SK-N-MC (cell line): ENCODE measurements at regions not wholly inside any gene's neighbourhood (a gene's known extent, or its start where the extent isn't known, plus 50 kb on each side); places are given as distances from the start of the nearest gene placed in this dataset.

Source experiments
- EZH2 ChIP-seq: fragments of 200-600 bp; sonication (generic); IDR thresholded peaks from one replicate; pipeline ENCODE4 v1.6.1; 2017; ENCODE audit warnings: antibody characterized with exemption
- POLR2AphosphoS5 ChIP-seq: IDR thresholded peaks from 2 replicates; pipeline ENCODE4 v1.6.1; 2012; ENCODE audit warnings: mild to moderate bottlenecking, low read depth, low read length, borderline replicate concordance

- no peak for TF ChIP-seq POLR2AphosphoS5
- no peak for TF ChIP-seq EZH2
Observed at GRCh38 chr7:115293628-115294240, 371.8 kb downstream of the MDFIC start.
